NCI-H345 treated with DMSO at 0.1 percent for 48 hours (cell line): ENCODE measurements at regions not wholly inside any gene's neighbourhood (a gene's known extent, or its start where the extent isn't known, plus 50 kb on each side); places are given as distances from the start of the nearest gene placed in this dataset.
"Not testable (repeated sequence)": the region's sequence is repeated elsewhere in the genome, so short reads cannot be mapped to it uniquely, and the experiment has no call there.

Experiments used
- DNase-seq: peaks from one replicate; lab custom pipeline; 2025; ENCODE audit not compliant: unreplicated experiment; lab: John Stamatoyannopoulos, UW

DNA sequence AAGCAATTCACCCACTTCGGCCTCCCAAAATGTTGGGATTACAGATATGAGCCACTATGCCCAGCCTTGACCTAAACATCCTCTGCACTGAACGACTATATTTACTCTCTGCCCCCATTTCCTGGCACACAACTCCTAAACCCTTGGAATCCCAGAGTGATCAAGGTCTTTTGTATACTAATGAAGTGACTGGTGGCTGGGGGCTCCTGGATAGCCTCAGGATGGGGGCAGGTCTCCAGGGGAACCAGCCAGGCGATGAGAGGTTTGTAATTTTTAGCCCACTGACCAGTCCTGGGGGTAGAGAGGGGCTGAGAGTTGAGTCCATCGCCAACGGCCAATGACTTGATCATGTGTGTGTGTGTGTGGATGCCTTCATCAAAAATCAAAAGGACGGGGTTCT, 71.1 kb downstream of the FAM50B start:
- no peak for DNase-seq

DNA sequence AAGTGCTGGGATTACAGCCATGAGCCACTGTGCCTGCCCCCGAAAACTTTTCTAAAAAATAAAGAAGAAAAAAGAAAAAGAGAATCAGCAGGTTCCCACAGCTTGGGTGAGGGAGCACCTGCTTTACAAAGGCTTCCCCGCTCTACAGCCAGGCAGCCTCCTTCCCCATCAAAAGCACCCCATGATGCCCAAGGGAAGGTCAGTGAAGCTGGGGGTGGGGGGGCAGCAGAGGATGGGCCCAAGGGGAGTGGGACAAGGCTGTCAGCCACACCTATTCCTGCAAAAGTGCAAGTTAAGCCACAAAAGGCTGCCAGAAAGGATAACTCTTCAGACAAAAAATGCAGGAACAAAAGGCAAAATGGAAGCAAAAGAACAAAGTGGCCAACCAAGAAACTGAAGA, 72.5 kb downstream of the FAM50B start:
- DNase-seq, result no peak

DNA sequence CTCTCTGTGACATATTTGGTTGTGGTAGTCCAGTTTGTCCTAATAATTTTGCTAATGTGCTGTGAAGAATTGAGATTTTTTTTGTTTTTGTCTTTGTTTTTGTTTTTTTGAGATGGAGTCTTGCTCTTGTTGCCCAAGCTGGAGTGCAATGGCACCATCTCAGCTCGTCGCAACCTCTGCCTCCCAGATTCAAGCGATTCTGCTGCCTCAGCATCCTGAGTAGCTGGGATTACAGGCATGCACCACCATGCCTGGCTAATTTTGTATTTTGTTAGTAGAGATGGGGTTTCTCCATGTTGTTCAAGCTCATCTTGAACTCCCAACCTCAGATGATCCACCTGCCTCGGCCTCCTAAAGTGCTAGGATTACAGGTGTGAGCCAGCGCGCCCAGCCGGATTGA, 73.4 kb downstream of the FAM50B start:
- not testable (repeated sequence) for DNase-seq

DNA sequence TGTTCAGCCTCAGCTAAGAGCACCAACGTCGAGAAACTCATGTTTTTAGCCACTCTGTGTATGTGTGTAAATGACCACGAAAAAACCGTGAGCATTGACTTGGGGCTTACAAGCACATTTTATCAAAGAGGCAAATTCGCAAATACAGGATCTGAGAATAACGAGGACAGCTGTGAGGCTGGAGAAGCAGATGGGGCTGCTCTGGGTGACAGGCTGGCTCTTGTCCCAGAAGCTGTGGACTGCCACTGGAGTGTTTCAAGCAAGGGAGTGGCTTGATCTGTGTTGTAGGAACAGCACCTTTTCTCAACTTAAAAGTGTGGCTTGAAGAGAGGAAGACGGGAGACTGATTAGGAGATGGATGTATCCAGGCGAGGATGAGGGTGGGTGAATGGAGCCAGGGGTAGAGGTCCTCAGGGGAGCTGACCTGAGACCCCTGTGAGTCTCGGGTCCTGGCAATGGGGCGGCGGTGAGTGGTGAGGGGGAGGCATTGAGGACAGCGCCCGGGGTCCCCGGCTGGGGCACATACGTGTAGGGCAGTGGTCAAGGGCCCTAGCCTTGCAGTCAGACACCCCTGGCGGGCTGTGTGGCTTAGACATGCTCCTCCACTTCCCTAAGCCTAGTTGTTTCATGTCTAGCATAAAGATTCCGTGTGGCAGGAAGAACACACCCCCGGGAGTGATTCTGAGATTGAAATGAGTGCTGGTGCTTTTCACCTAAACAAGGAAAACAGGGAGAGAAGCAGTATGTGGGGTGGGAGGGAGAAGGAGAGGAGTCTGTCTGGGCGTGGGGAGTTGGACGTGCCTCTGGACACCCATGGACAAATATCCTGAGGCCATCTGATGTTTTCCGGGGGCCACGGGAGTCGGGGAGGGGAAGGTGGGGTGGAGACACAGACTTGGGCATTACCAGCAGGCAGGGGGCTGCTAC, 76.3 kb downstream of the FAM50B start:
- DNase-seq, result not testable (repeated sequence)

DNA sequence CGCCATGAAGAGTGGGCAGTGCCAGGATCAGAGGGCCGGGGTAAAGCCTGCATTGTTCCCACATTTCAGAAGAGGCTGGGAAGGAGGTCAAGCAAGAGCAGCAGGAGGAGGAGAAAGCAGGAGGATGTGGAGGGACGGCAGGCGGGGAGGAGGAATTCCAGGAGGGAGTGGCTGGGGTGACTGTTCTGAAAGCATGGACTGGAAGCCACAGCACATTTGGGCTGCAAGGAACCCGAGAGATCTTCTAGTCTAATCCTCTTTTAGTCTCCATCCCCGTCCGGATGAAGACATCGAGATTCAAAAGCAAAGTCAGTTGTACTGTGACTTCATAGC, 76.9 kb downstream of the FAM50B start:
- no peak for DNase-seq

DNA sequence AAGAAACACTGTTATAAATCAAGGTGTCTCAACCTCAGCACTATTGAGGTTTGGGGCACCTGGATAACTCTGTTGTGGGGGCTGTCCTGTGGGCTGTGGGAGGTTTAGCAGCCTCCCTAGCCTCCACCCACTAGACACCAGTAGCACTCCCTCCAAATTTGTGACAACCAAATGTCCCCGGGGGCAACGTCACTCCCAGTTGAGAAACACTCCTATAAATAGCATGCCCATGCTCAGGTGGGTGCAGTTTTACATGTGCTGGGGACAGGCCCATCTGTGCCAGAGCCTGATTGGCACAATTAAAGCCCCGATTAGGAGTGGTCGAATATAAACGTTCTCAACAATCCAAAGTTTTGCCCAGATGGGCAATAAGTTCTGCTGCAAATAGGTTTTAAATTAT, 78.9 kb downstream of the FAM50B start:
- no peak for DNase-seq

DNA sequence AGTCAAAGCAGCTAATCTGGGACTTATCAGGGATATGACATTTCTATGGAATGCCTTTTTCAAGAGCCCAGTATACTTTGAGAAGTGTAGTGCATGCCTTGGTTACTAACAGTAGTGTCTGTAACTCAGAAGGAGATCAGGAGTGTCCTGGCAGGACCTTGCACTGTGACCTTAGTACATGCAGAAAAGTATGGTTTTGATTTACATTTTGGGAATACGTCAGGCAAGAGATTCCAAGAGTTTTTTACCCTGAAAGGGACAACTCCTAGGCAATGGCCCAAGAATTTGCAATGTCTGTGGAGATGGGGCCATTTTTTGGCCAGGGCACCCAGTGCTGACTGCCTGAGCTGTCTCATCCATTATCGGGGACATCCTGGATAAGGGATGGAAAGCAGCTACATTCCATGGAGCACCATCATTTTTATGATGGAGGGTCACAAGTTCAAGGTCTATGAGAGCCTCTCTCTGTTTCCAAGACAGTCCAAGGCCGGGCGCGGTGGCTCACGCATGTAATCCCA, 80.2 kb downstream of the FAM50B start:
- DNase-seq, result no peak

DNA sequence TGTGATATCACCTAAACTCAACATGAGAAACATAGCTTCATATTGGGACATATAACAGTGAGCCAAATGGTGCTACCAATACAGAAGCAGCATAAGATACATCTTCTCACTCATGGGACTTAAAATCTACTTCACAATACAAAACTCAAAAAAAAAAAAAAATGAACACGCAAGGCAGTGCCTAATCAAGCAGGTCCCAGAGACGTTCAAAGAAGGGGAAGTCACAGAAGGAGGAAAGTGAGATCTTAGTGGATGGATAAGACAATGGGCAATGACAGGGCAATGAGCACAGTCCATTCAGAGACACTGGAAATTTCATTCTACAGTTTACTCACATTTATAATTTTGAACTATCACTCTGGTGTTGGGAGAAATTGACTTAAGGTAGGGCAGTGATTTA, 88.3 kb downstream of the FAM50B start:
- no peak for DNase-seq

DNA sequence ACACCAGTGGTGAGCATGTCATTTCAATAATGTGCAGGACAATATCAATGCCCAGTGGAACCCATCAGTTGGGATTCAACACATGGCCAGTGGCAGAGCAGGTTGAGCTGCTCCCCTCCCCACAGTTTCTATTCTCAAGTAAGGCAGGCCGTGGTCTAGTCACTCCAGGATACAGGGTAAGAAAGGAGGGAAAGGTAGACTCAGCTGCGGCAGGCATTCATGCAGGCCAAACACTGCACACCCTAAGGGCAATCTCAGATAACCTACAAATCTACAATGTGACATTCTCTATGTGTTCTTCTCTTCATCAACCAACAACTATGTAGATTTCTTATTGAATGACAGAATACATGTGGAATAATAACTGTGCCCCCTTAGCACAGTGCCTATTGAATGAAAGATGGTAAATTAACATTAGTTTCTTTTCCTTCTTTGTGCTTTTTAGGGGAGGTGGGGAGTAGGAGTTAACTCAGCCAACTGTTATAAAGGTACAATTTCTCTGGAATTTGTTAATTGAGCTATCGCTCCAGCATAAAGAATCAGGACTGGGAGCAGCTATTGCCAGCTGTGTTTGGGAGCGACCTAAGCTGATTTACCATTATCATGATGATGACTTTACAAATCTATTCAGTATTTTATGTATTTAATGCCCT, 89.7 kb downstream of the FAM50B start:
- no peak for DNase-seq

DNA sequence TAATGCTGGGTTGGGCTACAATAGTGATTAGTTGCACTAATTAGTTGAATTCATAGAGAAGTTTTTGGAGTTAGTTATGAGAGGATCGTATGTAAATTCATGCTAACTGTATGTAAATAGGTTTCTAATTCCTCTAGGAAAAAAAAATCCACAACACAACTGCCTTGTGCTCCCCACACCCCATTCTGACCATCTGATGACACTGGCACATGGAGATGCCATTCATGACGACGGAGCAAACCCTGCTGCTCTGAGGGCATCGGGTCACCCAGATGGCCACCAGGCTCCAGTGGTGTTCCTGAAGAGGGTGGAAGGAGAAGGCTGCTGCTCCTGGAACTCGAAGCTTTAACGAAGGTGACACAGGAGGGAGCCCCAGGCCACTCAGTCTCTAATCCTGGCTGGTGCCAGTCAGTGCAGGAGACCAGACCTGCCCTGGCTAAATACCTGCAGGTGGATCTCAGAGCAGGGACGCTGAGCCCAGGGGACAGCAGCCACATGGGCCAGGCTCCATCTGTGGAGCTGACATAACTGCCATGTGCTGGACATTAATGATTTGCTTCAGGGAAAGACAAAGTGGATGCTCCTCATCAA, 90.3 kb downstream of the FAM50B start:
- DNase-seq, result no peak

DNA sequence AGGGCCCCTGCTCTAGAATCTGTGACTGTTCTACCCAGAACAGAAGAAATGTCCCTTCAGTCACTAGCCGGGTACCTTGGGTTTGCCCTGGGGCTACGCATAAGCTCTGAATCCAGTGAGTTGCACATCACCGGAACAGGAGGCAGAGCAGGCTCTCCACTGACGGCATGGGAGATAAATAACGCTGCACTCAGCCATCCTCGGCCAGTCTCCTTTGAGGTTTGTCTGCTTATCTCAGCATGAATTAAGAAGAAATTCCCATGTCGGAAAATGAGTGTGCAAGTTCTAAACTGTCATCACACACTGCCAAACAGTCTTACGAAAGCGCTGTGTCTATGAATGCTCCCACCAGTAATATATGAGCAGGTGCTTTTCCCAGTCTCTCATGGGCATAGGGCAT, 90.8 kb downstream of the FAM50B start:
- DNase-seq, result no peak

DNA sequence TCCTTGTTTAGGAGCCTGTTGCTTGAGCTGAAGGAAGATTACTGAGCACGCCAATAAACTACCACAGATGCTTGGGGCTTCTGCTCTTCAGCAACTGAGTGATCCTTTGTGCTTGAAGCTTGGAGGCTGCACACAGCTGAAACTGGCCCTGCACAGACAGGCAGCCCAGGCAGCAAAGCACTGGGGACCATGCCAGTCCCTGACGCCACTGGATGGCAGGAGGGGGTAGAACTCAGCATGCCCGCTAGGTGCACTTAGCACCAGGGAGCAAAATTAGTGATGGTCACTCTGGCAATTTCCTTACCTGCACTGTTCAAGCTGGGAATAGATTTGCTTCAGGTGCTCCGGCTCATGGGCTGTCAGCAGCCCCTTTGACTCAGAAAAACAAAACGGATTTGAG, 91.5 kb downstream of the FAM50B start:
- DNase-seq, result no peak

DNA sequence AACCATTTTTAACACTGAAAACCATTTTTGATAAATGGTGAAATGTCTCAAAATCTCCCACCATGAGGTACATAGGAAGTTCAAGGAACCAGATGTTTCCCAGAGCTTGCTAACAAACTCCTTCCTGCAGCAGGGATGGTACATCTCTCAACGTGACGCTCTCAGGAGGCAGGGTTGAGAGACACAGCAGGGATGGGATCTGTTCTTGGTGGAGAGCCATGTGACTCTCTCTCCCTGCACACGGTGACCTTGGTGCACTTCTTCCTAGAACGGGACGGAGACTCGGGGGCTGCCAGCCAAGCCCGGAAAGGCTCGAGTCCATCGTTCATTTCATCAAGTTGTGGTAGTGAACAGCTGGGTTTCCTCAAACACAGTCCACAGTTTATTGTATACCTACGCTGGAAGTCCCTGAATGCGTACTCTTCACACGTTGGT, 94.2 kb downstream of the FAM50B start:
- DNase-seq, result no peak

DNA sequence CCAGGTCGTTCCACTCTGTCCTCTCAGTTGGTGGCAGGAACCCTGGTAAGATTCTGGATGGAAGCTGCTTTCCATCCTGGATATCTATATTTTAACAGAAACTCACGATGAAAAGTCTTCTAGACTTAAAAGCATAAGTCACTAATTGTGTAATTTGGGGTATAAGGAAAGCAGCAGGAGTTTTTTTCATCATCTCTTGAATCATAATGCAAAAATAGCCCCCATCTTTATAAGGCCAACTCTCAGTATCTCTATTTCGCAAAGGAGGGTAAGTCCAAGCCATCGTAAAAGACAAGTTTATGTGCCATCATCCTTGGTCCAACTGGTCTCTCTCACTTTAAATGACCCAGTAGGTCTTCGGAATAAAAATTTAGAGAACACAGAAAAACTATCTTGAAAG, 95.1 kb downstream of the FAM50B start:
- no peak for DNase-seq

DNA sequence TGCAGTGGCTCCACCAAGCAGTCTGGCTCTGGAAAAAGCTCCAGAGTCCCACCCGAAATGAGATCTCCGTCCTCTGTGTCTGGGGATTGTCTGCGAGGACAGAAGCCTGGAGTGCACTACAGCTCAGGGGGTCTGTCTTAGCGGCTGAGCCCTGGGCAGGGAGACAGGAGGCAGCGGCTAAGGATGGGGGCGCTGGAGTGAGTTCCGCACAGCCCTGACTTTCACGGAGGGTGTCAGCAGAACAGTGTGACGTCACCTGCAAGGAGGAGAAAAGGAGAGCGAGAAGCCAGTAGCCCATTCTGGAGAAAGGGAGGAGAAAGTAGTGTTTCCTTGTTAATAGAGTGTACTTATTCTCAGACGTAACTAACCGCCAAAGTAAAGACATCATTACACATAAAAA, 97.6 kb downstream of the FAM50B start:
- no peak for DNase-seq

DNA sequence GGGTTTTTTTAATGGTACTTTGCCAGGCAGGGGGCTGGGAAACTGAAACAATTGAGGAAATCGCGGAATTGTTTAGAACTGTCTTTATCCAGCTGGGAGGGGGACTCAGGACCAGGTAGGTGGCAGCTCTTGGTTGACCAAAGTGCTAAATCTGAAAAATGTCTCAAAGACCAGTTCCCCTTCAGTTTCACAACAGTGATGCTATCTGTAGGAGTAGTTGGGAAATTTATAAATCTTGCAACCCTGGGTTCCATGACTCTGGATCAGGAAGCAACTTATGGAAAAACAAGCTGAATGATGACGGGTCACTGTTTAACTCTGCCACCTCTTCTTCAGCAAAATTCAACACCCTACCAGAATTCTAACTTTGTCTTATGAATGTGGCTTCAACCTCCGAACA, 99.7 kb downstream of the FAM50B start:
- DNase-seq, result no peak

DNA sequence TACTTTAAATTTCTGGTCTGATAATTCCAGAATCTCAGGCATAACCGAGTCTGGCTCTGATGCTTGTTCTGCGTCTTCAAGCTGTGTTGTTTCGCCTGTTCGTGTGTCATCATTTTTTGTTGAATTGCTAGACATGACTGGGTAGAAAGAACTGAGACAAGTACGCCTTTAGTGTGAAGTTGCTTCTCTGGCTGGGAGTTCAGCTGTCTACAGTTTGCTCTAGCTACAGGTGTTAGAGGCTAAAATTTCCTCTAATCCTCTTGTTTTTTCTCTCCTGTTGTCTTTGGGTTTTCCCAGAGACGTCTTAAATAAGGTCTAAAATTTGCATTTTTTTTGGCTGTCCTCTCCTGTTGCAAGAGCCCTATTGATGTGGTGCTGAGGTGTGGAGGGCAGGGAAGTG, 100.3 kb downstream of the FAM50B start:
- DNase-seq, result no peak

DNA sequence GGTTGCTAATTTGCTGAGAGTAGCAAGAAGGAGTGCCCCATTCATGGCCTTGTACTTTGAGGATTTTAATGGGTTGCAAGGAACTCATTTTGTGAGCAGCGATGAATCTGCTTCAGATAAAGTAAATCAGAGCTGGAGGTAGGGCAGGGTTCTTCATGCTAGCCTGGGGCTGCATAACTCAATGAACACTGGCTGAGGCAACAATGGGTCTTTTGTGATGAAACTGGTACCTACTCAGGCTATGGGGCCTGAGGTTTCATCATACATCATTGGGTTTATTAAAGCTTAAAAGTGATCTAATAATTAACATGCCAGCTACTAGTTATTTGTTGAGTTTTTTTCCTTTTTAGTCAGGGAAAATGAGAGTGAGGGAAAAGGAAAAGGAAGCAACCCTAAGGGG, 106.9 kb downstream of the FAM50B start:
- DNase-seq, result no peak

DNA sequence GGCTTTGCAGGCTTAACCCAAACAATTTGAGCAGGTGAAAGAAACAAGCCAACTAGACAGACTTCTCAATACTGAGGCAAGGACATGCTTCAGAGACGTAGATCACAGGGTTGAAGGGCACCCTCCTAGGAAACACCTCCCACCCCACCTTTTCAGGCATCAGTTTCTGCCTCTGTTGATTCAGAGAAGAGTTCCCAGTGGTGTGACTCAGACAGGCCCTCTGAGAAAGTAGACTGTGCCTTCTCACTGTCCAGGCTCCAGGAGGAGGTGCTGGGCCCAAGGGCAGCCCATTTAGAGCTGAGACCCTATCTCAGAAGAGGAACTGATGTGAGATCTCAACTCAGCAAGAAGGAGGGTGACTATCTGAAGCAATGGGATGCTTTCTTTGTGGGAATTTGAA, 108.1 kb downstream of the FAM50B start:
- no peak for DNase-seq

DNA sequence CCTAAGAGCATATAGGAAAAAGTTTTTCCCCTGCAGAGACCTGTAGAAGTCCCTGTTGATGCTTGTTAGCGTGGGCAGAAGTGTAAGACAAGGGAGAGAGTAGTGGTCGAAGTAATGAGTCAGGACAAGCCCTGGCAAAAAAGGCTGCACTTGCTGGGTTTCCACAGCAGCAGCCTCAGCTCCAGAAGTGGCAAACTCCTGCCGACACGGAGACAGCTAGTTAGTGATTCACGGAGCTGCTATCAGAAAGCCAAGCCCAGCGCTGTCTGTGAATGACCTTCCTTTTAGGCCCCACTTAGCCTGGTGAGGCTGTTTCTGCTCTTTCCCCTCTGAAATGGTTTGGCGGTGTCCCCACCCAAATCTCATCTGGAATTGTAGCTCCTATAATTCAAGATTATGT, 109.1 kb downstream of the FAM50B start:
- no peak for DNase-seq

DNA sequence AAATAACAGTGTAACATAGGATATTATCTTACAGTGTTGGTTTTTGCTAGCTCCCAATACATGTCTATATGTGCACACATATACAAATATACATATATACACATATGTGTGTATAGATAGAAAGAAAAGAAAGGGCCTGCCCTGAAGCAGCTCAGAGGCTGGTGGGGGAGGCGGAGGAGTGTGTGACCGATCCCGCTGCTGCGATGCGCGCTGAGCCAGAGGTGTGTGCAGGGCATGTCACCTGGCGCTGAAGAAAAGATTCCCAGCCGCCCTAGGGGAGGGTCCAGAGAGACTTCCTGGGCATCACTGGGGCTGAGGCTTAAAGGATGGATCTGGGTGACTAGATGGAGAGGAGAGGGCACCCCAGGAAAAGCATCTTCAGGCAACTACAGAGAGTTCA, 110.2 kb downstream of the FAM50B start:
- DNase-seq, result no peak

DNA sequence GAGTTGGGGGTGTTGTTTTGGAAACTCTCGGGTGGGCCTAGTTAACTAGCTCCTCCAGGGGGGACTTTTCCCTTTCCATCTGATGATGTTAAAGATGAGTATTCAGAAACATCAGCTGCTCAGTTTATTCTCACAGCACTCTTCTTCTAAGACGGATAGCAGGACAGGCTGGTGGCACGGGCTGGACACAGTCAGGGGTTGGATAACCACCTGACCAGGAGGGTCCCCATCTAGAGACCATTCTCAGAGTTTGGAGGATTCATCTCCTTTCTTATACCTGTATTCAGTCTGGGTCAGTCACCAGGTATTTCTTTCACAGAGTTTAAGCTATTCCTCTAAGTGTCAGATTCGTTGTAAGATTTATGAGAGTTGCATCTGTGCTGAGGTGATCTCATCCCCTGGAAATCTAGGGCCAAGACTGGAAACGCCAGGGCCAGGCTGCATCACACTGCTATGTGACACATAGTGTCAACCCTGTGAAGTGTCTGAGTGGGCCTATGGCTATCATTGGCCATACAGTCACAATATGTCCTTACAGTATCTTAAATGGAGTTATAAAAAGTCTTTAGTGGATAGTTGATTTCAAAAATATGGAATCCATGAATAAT, 111.7 kb downstream of the FAM50B start:
- no peak for DNase-seq
